Central memory CD8-positive, alpha-beta T cell (primary cell): ENCODE measurements at regions not wholly inside any gene's neighbourhood (a gene's known extent, or its start where the extent isn't known, plus 50 kb on each side); places are given as distances from the start of the nearest gene placed in this dataset.
"Not testable (repeated sequence)": the region's sequence is repeated elsewhere in the genome, so short reads cannot be mapped to it uniquely, and the experiment has no call there.

Source experiments
- ATAC-seq: fragments of 150-1000 bp; cut with Tn5 transposase; replicated peaks from 2 replicates; pipeline ENCODE4 v1.10.0; 2022; ENCODE audit warnings: mild to moderate bottlenecking, moderate FRiP score, moderate number of reproducible peaks; ENCODE audit not compliant: poor library complexity, severe bottlenecking; ENCODE audit errors: extremely low read depth
- DNase-seq, 2 donors: peaks; one replicate each; pipeline ENCODE4 v3.0.0; 2021; ENCODE audit warnings: low spot score in 2 of 2
- H3K27ac Mint-ChIP-seq: one replicate; pipeline ENCODE4 v1.8.0; 2022; ENCODE audit warnings: low read depth, mild to moderate bottlenecking, moderate library complexity, mixed read lengths
- H3K27me3 Mint-ChIP-seq: one replicate; pipeline ENCODE4 v1.8.0; 2022; ENCODE audit warnings: mixed read lengths
- H3K36me3 Mint-ChIP-seq: one replicate; pipeline ENCODE4 v1.8.0; 2022; ENCODE audit warnings: mild to moderate bottlenecking, moderate library complexity, mixed read lengths; ENCODE audit not compliant: insufficient read depth
- H3K4me1 Mint-ChIP-seq: one replicate; pipeline ENCODE4 v1.8.0; 2022; ENCODE audit warnings: mixed read lengths
- H3K4me3 Mint-ChIP-seq: one replicate; pipeline ENCODE4 v1.8.0; 2022; ENCODE audit warnings: mild to moderate bottlenecking, moderate library complexity, mixed read lengths
- H3K9me3 Mint-ChIP-seq: one replicate; pipeline ENCODE4 v1.8.0; 2022; ENCODE audit warnings: mixed read lengths

DNA sequence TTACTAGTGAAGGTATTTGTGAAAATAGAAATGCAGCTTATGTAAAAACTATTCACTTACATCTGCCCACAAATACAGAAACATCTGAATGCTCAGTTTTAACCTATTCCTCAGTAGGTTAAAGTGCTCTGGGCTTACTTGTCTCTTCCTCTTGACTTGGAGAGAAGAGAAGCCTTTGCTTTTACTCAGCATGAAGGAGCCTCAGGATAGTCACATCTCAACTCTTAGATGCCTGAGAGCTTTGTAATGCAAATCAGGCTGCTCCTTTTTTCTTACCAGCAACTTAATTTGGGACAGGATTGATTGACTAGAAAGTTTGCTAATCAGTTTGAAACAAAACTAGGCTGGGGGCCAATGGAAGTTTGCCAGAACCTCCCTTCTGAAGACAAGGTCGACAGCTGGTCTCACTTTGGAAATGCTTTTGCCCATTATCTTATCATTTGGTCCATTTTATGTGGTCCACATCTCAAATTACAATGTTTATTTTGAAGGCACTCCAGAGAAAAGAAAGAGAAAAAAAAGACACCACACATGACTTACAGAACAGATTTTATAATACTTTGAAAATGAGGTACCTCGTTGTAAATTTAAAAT is 274.9 kb upstream of the FRG1 start:
- H3K9me3 Mint-ChIP-seq, H3K4me3 Mint-ChIP-seq, DNase-seq, ATAC-seq, H3K36me3 Mint-ChIP-seq, H3K27me3 Mint-ChIP-seq, H3K4me1 Mint-ChIP-seq, H3K27ac Mint-ChIP-seq: not testable (repeated sequence)

DNA sequence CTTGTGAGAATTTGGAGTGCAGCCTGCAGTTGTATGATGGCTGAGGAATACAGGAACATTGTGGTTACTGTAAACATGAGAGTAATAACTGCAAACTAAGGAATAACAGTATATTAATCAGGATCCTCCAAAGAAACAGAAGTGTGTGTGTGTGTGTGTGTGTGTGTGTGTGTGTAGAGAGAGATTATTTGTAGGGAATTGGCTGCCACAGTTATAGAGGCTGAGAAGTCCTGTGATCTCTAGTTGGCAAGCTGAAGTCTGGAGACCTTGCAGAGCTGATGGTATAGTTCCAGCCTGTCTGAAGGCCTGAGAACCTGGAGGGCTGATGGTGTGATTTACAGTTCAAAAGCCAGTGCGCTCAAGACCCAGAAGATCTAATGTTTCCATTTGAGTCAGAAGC is 273.3 kb upstream of the FRG1 start:
- not testable (repeated sequence) for H3K4me1 Mint-ChIP-seq, H3K4me3 Mint-ChIP-seq, H3K9me3 Mint-ChIP-seq, H3K36me3 Mint-ChIP-seq, H3K27ac Mint-ChIP-seq, H3K27me3 Mint-ChIP-seq, DNase-seq, ATAC-seq

DNA sequence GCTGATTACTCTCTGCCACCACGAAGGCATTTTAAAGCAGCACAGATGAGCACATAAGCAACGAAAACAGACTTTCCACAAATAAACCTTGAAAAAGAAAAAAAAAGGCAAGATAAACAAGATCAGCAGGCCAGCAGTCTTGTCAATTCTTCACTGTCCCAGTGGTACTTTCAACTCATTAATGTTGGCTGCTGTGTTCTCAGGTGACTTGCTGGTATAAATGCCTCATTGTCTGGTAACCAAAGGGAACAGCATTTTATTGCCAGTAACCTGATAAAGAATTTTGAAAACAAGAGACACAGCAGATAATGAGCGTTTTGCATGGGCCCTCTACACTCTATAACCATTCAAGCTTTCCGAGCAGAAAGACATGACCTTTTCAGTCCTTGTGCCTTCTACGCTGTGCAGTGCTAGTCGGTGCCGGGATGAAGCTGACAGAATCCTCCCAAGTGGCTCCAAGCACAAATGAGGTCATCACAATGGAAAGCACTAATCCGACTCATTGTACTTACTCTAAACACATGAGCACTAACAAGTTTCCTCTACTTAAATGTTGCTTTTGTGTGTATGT is 242.9 kb upstream of the FRG1 start:
- not testable (repeated sequence) for DNase-seq, H3K4me1 Mint-ChIP-seq

DNA sequence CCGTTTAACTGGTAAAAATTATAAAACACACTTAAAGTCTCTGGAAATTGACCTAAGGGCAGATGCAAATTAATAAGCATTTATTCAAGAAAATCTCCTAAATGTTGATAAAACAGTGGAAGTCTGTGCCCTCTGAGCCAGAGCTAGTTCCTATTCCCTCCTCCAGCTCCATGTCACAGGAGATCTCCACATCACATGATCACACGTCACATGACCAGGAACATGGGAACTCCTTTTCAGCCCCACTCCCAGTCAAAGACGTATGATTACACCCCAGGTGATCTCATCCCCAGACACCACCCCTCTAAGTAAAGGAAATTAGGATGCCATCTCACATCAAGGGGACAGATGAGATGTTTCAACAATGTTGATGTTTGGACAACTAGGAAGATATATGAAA is 237.7 kb upstream of the FRG1 start:
- not testable (repeated sequence) for H3K36me3 Mint-ChIP-seq, H3K9me3 Mint-ChIP-seq, H3K4me1 Mint-ChIP-seq, H3K27me3 Mint-ChIP-seq, DNase-seq, H3K4me3 Mint-ChIP-seq, ATAC-seq, H3K27ac Mint-ChIP-seq

More for the DNA sequence above, 242.9 kb upstream of the FRG1 start:
- not testable (repeated sequence) for H3K27ac Mint-ChIP-seq, H3K9me3 Mint-ChIP-seq, ATAC-seq, H3K27me3 Mint-ChIP-seq, H3K36me3 Mint-ChIP-seq, H3K4me3 Mint-ChIP-seq

DNA sequence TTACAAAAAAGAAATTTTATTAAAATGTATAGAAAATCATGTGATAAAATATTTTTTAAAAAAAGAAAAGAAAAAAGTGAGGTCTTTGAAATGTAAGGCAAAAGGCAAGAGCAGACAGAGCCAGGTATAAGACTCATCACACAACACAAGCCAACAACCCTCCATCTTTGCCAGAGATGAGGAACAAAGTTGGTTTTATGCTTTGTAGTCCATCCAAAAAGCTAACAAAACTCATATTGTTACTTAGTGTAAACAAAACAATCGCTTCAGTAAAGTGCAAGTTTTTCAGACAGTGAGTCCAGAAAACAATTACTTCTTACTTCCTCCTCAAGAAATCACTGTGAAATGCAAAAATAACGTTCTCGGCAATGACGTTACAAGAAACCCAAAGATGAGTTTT is 233.9 kb upstream of the FRG1 start:
- not testable (repeated sequence) for H3K4me1 Mint-ChIP-seq, H3K27me3 Mint-ChIP-seq, H3K36me3 Mint-ChIP-seq, ATAC-seq, DNase-seq, H3K27ac Mint-ChIP-seq, H3K9me3 Mint-ChIP-seq, H3K4me3 Mint-ChIP-seq

DNA sequence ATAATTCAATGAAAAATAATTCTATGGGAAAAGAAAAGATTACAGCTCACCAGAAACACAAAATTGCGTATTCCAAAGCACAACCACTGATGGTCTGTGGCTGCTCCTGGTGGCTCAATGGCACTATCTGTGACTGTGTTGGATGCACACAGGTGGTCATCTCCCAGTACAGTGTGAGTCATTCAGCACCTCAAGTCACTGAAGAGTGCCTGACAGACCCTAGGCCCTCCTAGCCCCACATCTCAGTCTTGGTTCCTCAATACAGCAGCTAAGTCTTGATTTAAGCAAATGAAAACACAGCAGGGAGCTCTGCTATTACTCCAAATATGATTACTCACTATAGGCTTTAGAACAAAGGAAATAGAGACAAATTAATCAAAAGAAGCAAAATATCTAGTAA is 233.4 kb upstream of the FRG1 start:
- not testable (repeated sequence) for H3K27ac Mint-ChIP-seq, H3K27me3 Mint-ChIP-seq, H3K9me3 Mint-ChIP-seq, H3K4me1 Mint-ChIP-seq, H3K4me3 Mint-ChIP-seq, H3K36me3 Mint-ChIP-seq, DNase-seq, ATAC-seq

DNA sequence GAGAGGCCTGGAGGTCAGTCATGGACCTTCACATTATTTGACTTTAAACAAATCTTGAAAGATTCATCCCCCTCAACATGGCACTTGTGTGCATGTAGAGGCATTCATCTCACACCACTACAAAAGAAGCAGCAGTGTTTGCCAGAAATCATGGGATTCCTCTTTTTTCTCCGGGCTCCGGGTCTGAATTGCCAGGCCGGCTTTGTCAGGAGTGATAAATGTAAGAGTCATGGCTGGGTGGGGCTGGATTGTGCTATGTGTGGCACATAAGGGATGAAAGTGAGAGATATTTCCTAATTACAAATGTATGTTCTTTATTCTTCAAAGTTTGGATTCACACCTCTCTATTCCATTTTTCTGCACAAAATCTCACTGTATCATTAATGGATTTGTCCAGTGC is 228.7 kb upstream of the FRG1 start:
- H3K27ac Mint-ChIP-seq, H3K36me3 Mint-ChIP-seq, H3K27me3 Mint-ChIP-seq, H3K9me3 Mint-ChIP-seq, ATAC-seq, H3K4me1 Mint-ChIP-seq, DNase-seq, H3K4me3 Mint-ChIP-seq: not testable (repeated sequence)

DNA sequence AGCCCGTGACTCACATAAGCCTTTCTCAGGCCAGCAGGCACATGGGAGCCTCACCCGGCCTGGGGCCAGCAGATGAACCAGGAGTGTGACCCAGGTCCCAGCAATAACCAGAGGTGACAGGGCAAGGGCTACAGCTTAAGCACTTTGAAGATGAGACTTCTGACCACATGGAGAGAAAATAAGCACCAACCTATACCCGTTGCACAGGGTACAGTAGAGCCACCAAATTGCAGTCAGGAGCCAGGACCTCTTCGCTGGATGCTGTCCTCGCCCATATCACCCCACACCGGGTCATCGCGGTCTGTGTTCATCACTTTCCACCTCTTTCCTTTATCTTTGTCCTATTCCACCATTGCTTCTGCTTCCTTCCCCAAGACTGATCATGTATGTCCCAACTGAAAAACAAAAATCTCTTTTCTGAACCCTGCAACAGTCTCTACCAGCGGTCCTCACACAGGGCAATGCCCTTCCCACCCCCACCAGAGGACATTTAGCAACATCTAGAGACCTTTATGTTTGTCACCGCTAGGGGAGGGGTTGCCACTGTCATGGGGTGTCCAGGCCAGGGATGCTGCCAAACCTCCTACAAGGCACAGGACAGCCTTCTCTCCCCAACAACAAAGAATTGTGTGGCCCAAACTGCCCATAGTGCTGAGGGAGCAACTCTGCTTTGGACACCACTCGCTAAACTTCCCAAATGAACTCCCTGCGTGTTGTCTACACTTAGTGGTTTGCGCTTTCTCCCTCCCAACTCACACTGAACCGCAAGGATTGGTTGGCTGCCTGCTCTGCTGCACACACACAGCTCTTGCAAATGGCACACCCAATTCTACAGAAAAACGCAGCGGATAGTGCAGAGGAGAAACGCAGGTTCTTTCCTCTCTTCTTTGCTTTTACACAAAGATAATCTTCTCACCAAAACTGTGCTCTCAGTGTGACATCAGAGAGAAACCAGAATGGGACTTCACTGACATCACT is 219.4 kb upstream of the FRG1 start:
- not testable (repeated sequence) for H3K4me3 Mint-ChIP-seq, H3K9me3 Mint-ChIP-seq, DNase-seq, H3K4me1 Mint-ChIP-seq, H3K27ac Mint-ChIP-seq, H3K36me3 Mint-ChIP-seq, H3K27me3 Mint-ChIP-seq, ATAC-seq

DNA sequence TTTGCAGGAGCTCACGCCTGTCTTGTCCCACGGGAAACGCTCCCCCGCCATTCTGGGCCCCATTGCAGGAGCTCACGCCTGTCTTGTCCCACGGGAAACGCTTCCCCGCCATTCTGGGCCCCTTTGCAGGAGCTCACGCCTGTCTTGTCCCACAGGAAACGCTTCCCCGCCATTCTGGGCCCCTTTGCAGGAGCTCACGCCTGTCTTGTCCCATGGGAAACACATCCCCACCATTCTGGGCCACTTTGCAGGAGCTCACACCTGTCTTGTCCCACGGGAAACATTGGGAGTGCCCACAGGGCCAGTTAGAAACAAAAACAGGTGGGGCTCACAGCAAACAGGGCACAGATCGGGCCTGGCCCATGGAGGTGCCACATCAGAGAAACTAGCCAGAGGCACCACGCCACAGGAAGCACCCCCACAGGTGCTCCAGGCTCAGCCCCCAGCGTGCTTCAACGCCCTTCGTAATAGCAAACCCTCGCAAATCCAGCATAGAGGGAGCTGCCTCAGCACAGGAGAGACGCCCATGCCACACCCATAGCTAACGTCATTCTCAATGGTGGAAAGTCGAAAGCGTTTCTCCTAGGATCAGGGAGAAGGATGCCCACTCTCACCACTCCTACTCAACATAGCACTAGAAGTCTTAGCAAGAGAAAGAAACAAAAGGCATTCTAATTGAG is 218.2 kb upstream of the FRG1 start:
- not testable (repeated sequence) for H3K36me3 Mint-ChIP-seq, H3K4me1 Mint-ChIP-seq, H3K9me3 Mint-ChIP-seq, DNase-seq, ATAC-seq, H3K27ac Mint-ChIP-seq, H3K4me3 Mint-ChIP-seq, H3K27me3 Mint-ChIP-seq

DNA sequence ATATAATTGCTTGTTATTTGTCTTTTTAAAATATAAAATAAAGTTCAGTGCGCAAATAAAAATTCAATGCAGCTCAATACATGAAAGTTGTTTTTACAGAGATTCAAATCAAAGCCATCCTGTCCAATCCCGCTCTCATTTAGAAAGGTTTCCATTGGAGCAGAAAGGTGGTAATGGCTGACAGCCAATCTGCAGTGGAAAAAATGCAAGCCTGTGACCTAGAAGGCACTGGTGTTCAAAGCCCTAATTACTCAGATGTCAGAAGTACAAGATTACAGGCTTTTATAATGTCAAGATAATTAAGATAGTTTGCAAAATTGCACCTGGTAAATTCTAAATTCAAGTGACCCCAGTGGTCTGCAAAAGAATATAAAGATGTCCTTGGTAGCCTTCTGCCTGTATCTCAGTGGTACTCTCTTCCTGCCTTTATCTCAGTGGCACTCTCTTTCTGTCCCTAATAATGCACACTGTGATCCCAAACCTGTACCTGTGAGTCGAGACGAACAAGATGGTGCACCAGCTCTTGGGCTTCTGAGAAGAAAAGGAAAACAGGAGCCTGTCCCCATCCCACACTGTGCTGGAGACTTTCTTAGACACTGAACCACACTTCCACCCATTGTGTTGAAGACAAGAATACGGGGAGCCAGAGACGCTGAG is 212.6 kb upstream of the FRG1 start:
- DNase-seq, H3K27me3 Mint-ChIP-seq, H3K4me3 Mint-ChIP-seq, H3K36me3 Mint-ChIP-seq, H3K9me3 Mint-ChIP-seq, H3K4me1 Mint-ChIP-seq, ATAC-seq, H3K27ac Mint-ChIP-seq: not testable (repeated sequence)

DNA sequence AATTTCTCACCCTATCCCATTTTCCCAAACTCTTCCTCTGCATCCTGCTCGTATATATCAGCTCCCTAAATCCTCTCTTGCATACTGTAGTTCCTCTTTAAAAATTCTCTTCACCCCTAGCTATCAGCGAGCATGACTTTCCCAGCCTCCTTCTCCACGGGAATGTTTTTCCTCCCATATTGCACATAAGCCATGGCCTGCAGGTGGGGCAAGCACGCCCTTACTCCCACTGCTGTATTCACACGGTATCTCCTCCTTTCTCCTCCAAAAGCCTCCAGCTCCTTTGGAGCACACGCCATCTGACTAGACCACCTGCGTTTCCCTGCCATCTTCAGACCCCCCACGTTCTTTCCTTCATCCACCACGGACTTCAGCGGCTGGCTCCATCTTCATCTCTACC is 208.7 kb upstream of the FRG1 start:
- H3K27me3 Mint-ChIP-seq, H3K4me3 Mint-ChIP-seq, DNase-seq, H3K27ac Mint-ChIP-seq, H3K4me1 Mint-ChIP-seq, ATAC-seq, H3K36me3 Mint-ChIP-seq: not testable (repeated sequence)
- peaks cover 15% of the 10 kb centered on the region for H3K9me3 Mint-ChIP-seq

DNA sequence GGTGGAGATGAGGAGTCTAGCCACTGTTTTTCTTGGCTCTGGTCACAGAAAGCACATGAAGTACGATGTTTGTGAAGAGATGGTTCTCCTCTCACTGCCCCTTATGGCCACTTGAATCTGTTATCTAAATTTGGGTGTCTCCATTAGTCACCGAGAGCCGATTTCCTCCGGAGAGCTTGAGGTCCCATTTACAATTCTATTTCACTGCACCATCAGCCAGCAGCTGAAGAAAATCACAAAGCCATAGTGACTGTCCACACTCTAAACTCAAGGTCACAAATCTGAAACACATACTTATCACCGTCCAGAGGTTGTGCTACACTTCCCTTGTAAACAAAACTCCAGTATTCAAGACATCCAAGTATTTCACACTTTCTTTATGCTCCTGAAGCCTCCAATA is 207.2 kb upstream of the FRG1 start:
- ATAC-seq, H3K27ac Mint-ChIP-seq, H3K36me3 Mint-ChIP-seq, DNase-seq, H3K4me1 Mint-ChIP-seq, H3K27me3 Mint-ChIP-seq, H3K4me3 Mint-ChIP-seq: not testable (repeated sequence)
- H3K9me3 Mint-ChIP-seq = peaks cover 15% of the 10 kb centered on the region
